GM06990 (cell line): ENCODE measurements at regions not wholly inside any gene's neighbourhood (a gene's known extent, or its start where the extent isn't known, plus 50 kb on each side); places are given as distances from the start of the nearest gene placed in this dataset.

Experiments
- DNase-seq: peaks from one replicate; pipeline ENCODE4 v3.0.0-alpha.2; 2011; ENCODE audit not compliant: insufficient read length; ENCODE audit errors: extremely low read depth
- H3K27me3 ChIP-seq: replicated peaks from 2 replicates; pipeline ENCODE4 v1.6.0; 2011; ENCODE audit warnings: low read length; ENCODE audit not compliant: control insufficient read depth, insufficient read depth
- H3K36me3 ChIP-seq: 2 replicates; pipeline ENCODE4 v1.5.1; 2011; ENCODE audit warnings: low read length; ENCODE audit not compliant: control insufficient read depth, insufficient read depth
- H3K4me3 ChIP-seq: replicated peaks from 2 replicates; pipeline ENCODE4 v1.5.1; 2011; ENCODE audit warnings: low read depth, mild to moderate bottlenecking, control low read depth, low read length
- CTCF ChIP-seq: IDR thresholded peaks from 2 replicates; pipeline ENCODE4 v1.5.1; 2011; ENCODE audit warnings: low read length, control low read depth, mild to moderate bottlenecking, inconsistent platforms; ENCODE audit not compliant: insufficient read depth, poor library complexity, severe bottlenecking

GRCh38 chr6:119604124-119604523 is 254.6 kb upstream of the MAN1A1 start:
- Histone ChIP-seq H3K27me3 (no peaks in the 10 kb centered on the region; the same call in 1 of the 2 replicates), H3K4me3 (no peak overlapping the region), H3K36me3 (no peaks in the 10 kb centered on the region)
- no peak for TF ChIP-seq CTCF
- DNase-seq = no peak

DNA sequence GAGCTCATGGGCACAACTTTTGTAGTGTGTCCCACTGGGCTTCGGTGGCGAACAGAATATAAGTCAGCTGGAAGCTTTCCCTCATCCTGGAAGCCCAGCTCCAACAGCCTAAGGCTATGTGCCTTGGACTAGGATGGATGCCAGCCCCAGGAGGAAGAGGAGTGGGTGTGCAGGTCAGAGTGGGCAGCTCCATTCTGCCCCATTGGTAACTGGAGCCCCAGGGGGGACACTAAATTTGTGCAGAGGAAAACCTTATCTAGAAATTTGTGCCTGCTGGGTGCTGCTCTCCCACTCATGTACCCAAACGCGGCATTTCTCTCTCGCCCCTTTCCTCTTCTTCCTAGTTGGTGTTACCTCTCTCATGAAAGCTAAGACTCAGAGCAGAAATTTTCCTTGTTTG is 253.9 kb upstream of the MAN1A1 start:
- Histone ChIP-seq H3K4me3 (no peak overlapping the region), H3K27me3 (no peaks in the 10 kb centered on the region; the same call in 1 of the 2 replicates), H3K36me3 (no peaks in the 10 kb centered on the region)
- no peak for TF ChIP-seq CTCF
- DNase-seq = no peak

- TF ChIP-seq CTCF = no peak
- Histone ChIP-seq H3K27me3 (no peaks in the 10 kb centered on the region; the same call in 1 of the 2 replicates), H3K36me3 (no peaks in the 10 kb centered on the region), H3K4me3 (no peak overlapping the region)
- no peak for DNase-seq
Measured at GRCh38 chr6:119602215-119603178, 252.9 kb upstream of the MAN1A1 start.

GRCh38 chr6:119598883-119599282 is 249.3 kb upstream of the MAN1A1 start:
- TF ChIP-seq CTCF = no peak
- no peak overlapping the region for H3K4me3 ChIP-seq
- no peaks in the 10 kb centered on the region for H3K27me3 ChIP-seq
- no peaks in the 10 kb centered on the region for H3K36me3 ChIP-seq
- DNase-seq = no peak

DNA sequence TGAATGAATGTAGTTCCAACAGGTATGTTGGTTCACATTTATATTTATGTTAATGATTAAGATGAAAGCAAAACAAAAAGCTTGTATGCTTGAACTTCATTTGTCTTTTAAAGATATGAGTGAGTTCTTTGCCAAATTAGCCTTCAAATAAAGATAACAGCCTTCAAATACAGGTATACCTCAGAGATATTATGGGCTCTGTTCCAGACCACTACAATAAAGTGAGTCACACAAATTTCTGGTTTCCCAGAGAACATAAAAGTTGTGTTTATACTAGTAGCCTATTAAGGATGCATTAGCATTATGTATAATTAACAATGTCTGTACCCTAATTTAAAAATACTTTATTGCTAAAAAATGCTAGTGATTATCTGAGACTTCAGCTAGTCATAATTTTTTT is 245.3 kb upstream of the MAN1A1 start:
- no peak for DNase-seq
- no peaks in the 10 kb centered on the region for H3K27me3 ChIP-seq
- H3K4me3 ChIP-seq = no peak overlapping the region
- TF ChIP-seq CTCF = no peak
- no peaks in the 10 kb centered on the region for H3K36me3 ChIP-seq
